OCI-M2 (cell line): ENCODE measurements at regions not wholly inside any gene's neighbourhood (a gene's known extent, or its start where the extent isn't known, plus 50 kb on each side); places are given as distances from the start of the nearest gene placed in this dataset.
"Not testable (repeated sequence)": the region's sequence is repeated elsewhere in the genome, so short reads cannot be mapped to it uniquely, and the experiment has no call there.

ENCODE experiments used
- DNase-seq: peaks from one replicate; lab custom pipeline; 2025; ENCODE audit not compliant: unreplicated experiment; lab: John Stamatoyannopoulos, UW

- DNase-seq, result no peak
These were observed 422.1 kb upstream of the HNRNPA3 start for GRCh38 chr2:176790468-176790867.

GRCh38 chr2:176793792-176794191 is 418.8 kb upstream of the HNRNPA3 start:
- no peak for DNase-seq

- DNase-seq, result no peak
These were observed 418.2 kb upstream of the HNRNPA3 start for GRCh38 chr2:176794392-176794791.

- DNase-seq, result no peak
These were observed 416.8 kb upstream of the HNRNPA3 start for GRCh38 chr2:176795823-176796222.

DNA sequence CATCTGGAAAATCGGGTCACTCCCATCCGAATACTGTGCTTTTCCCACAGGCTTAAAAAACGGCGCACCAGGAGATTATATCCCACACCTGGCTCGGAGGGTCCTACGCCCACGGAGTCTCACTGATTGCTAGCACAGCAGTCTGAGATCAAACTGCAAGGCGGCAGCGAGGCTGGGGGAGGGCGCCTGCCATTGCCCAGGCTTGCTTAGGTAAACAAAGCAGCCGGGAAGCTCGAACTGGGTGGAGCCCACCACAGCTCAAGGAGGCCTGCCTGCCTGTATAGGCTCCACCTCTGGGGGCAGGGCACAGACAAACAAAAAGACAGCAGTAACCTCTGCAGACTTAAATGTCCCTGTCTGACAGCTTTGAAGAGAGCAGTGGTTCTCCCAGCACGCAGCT is 415.9 kb upstream of the HNRNPA3 start:
- not testable (repeated sequence) for DNase-seq

DNA sequence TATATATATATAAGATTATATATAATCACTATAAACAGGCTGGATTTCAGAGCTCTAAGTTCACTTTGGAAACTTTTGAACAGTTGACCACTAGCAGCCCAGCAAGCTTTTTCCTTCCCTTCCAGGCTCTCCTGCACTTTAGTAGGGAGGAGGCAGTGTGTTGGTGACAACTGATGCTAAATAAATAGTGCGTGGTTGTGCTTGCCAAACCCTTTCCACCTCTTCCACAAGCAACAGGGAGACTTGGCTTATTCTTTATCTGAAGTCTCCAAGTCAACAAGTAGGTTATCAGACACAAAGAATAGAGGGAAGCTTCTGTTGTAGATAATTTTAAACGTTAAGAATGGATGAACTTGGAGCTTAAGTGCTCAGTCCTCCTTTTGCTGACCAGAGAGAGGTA is 408.2 kb upstream of the HNRNPA3 start:
- no peak for DNase-seq

- no peak for DNase-seq
These were observed 407.2 kb upstream of the HNRNPA3 start for GRCh38 chr2:176805345-176805744.

DNA sequence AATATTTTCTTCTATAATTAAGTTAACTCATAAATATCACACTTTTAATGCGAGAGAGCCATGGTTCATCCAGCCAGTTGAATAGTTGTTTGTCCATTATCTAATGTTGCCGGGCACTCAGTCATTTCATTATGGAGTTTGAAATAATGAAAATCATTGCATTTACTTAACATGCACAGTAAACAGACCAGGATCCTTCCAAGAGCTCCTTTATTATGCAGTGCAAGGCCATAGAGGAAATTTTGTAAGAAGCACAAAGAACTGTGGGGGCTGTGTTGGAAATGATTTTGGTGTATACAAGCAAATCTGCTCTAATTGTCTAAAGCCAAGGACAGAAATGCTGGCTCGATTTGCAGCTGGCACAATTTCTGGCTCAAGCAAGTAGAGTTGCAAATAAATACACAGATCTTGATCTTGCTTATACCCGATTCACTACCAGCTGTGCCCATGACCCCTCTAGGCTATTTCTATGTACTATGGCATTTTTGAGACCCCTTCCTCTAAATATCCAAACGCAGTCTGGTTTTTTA is 400.3 kb upstream of the HNRNPA3 start:
- DNase-seq, result no peak

DNA sequence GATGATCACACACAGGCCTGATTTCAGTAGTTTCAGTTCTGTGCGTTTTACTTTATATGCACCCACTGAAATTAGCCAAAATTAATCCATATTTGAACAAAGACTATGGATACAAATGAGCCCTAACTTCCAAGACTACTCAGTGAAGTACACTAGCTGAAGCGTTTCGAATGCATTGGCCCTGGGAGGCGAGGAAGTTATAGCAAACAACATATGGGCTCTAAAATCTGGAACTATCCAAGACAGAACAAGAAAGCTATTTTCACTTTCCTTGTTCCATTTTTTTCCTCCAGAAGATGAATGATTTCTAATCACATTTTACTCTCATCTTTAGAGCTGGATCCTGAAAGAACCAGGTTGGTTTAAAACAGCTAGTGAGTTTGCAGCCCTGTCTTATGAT is 399.4 kb upstream of the HNRNPA3 start:
- no peak for DNase-seq

DNA sequence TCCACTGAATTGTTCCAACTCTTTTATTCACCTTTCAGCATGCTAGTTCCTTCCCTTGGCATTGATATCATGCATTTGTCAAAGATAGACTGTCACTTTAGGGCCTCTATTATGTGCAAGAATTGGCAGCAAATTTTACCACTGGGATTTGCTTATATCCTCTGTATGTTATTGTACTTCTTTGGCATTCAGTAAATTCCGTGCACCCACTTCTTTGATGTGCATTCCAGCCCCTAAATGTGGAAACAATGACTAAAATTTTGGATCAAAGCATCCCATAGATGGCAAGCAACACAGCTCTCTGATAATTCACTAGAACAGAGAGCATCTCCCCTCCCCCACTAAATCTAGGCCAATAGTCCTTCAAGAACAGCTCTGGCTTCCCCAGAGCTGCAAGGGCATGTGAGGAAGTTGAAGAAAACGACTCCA is 399.0 kb upstream of the HNRNPA3 start:
- DNase-seq, result no peak

- DNase-seq, result no peak
These were observed 398.3 kb upstream of the HNRNPA3 start for GRCh38 chr2:176814274-176814673.

- no peak for DNase-seq
These were observed 397.7 kb upstream of the HNRNPA3 start for GRCh38 chr2:176814740-176815367.

DNA sequence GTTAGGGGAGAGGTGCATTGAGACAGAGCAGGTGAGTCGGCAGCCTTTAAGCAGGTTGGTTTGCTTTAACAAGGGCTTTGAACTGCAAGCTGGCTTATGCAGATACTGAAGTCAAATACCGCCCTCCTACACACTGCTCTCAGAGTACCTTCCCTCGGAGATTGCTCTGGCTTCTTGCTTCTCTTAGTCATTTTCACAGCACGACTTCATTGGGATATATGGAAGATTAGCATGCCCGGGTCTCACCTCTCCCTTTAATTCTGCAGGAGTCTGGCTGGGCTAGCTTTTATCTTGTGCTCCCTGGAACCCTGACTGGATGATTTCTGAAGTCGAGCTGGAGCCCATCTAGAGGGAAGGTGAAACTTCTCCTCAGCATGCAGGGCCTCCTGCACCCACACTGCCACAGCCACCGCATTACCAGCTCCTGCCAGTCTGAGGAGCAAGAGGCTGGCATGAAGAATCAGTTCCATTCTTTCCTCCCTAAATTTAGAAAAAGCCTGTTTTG is 395.5 kb upstream of the HNRNPA3 start:
- no peak for DNase-seq

DNA sequence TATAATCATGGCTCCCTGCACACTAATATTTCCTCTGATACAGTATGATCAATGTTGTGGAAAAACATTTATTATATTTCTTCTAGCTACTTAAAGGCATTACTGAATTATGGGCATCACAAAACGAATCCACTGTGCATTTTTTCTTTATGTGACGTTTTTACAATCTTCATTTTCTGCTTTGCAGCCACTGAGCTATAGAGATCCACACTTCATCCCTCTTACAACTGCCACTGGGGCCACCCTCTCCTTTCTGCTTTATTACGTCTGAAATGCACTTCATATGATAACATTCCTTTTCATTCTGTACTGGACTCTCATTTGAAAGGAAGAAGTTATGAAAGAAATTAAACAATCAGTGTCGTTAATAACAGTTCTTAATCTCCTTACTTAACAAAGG is 394.5 kb upstream of the HNRNPA3 start:
- DNase-seq, result no peak

DNA sequence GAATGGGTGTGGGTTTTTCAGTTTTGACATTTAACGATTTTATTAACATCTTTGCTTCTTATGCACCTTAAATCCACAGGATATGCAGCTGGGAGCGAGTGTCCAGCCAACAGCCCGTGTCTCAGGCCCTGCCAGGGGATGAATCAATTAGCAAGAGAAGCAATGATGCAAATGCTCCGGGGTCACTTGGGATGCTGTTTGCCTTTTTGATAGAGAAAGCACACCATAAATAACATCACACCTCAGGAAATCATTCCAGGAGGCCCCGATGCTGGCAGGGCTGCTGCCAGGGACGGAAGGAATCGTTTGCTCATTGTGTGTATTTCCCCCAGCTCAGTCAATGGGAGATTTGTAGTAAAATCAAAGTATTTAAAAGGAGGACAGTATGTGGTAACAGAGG is 394.0 kb upstream of the HNRNPA3 start:
- DNase-seq, result no peak

DNA sequence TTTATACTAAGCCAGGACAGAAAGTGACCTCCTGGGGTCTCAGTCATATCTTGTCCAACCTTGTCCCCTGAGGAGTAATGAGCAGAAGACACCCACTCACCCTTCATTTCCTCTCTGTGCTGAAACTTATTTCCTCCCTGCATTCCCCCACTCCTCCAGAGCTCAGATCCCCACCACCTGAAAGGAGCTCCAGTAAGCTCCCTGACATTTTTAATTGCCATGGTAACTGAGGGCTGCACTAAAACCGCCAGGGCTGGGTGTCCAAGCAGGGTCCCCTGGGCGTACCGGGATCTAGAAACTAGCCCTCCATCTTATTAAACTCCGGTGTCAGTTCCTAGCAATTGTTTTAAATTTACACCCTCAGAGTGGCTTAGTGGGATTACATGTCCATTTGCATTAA is 393.3 kb upstream of the HNRNPA3 start:
- no peak for DNase-seq

GRCh38 chr2:176820371-176820932 is 392.1 kb upstream of the HNRNPA3 start:
- DNase-seq, result no peak

GRCh38 chr2:176821350-176821749 is 391.2 kb upstream of the HNRNPA3 start:
- no peak for DNase-seq

DNA sequence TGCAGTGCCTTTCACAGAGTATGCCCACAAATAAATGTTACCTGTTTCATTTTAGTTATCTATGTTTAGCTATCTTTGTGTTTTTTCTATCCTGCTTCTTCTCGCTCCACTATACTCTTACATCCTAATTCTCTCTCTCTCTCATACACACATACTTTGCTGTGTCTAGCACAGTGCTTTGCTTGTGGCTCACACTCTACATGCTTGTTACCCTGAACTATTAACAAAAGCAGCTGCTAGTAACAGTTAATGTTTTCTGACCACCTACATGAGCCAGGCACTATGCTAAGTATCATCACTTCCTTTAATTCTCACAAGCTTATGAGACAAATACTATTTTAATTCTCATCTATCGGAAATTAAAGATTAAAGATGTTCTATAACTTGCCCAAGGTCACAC is 390.5 kb upstream of the HNRNPA3 start:
- no peak for DNase-seq

GRCh38 chr2:176826356-176826755 is 386.2 kb upstream of the HNRNPA3 start:
- DNase-seq, result no peak

GRCh38 chr2:176826984-176827668 is 385.5 kb upstream of the HNRNPA3 start:
- DNase-seq, result no peak

GRCh38 chr2:176830362-176830761 is 382.2 kb upstream of the HNRNPA3 start:
- no peak for DNase-seq
